Small intestine (tissue), 7 donors: ENCODE measurements at regions not wholly inside any gene's neighbourhood (a gene's known extent, or its start where the extent isn't known, plus 50 kb on each side); places are given as distances from the start of the nearest gene placed in this dataset.

Source experiments
- DNase-seq, 2 donors: peaks; one replicate each; pipeline versions ENCODE4 v3.0.0 to v3.0.0-alpha.2; 2013
- FAIRE-seq: peaks from 2 replicates; lab custom pipeline; 2012; peaks lifted over from hg19 to GRCh38; lab: Jason Lieb, UNC
- H3K27ac ChIP-seq, 3 donors: one replicate each; pipeline ENCODE4 v1.5.1; 2013; ENCODE audit warnings: low read length in 2 of 3, mild to moderate bottlenecking in 2 of 3, control low read depth in 1 of 3, inconsistent platforms in 1 of 3, low read depth in 1 of 3, moderate library complexity in 1 of 3
- H3K27me3 ChIP-seq, 3 donors: one replicate each; pipeline ENCODE4 v1.6.1; 2013; ENCODE audit warnings: low read length in 3 of 3, inconsistent platforms in 1 of 3; ENCODE audit not compliant: control insufficient read depth in 3 of 3, insufficient read depth in 3 of 3
- H3K36me3 ChIP-seq, 3 donors: one replicate each; pipeline ENCODE4 v1.6.1; 2013; ENCODE audit warnings: low read length in 3 of 3, inconsistent platforms in 1 of 3, low read depth in 1 of 3, mild to moderate bottlenecking in 1 of 3, moderate library complexity in 1 of 3; ENCODE audit not compliant: control insufficient read depth in 3 of 3, insufficient read depth in 2 of 3
- H3K4me1 ChIP-seq, 3 donors: one replicate each; pipeline ENCODE4 v1.6.1; 2013; ENCODE audit warnings: low read length in 2 of 3, inconsistent platforms in 1 of 3, low read depth in 1 of 3, mild to moderate bottlenecking in 1 of 3, moderate library complexity in 1 of 3; ENCODE audit not compliant: control insufficient read depth in 3 of 3, insufficient read depth in 2 of 3
- H3K4me3 ChIP-seq, 3 donors: one replicate each; pipeline ENCODE4 v1.5.1; 2013; ENCODE audit warnings: low read length in 3 of 3, control low read depth in 1 of 3, inconsistent platforms in 1 of 3, low read depth in 1 of 3, mild to moderate bottlenecking in 1 of 3, moderate library complexity in 1 of 3
- H3K9me3 ChIP-seq, 2 donors: one replicate each; pipeline ENCODE4 v1.6.1; 2013; ENCODE audit warnings: low read depth in 1 of 2, low read length in 1 of 2; ENCODE audit not compliant: control insufficient read depth in 2 of 2, insufficient read depth in 1 of 2
- WGBS, 3 donors: extraction: QIAGEN DNeasy Blood & Tissue Kit; methylation state at CpG; one replicate each; pipeline ENCODE4 v1.1.7; 2013; 5-methylcytosine and 5-hydroxymethylcytosine counted together
- donor health status: healthy with polysubstance abuse.
- donor health status: control.
- donor health status: control.
- donor health status: Bipolar disorder and iron deficiency.
- donor health status: healthy.

- no peak overlapping the region for H3K27ac ChIP-seq
- 65 to 67% (median 67%) methylated on average over 3 of the region's 3 CpGs for WGBS, 3 donors
- no peak overlapping the region for H3K4me3 ChIP-seq
- H3K4me1 ChIP-seq: no peaks in the 10 kb centered on the region
- no peaks in the 10 kb centered on the region for H3K36me3 ChIP-seq
- no peak for DNase-seq
- no peaks in the 10 kb centered on the region for H3K27me3 ChIP-seq
- no peak for FAIRE-seq
- no peaks in the 10 kb centered on the region for H3K9me3 ChIP-seq
Measured at GRCh38 chr15:55056500-55056899, 140.2 kb downstream of the RSL24D1 start.

- no peaks in the 10 kb centered on the region for H3K9me3 ChIP-seq
- H3K36me3 ChIP-seq: no peaks in the 10 kb centered on the region
- DNase-seq (no peak), FAIRE-seq (no peak)
- WGBS, 3 donors: 51 to 73% (median 60%) methylated on average over 2 of the region's 2 CpGs
- no peaks in the 10 kb centered on the region for H3K4me1 ChIP-seq
- H3K27me3 ChIP-seq: no peaks in the 10 kb centered on the region
- no peak overlapping the region for H3K27ac ChIP-seq
- no peak overlapping the region for H3K4me3 ChIP-seq
Measured at GRCh38 chr15:55044162-55044561, 152.6 kb downstream of the RSL24D1 start.

GRCh38 chr15:55037071-55037470 lies 159.7 kb downstream of the RSL24D1 start:
- DNase-seq (no peak), FAIRE-seq (no peak)
- H3K4me3 ChIP-seq: no peak overlapping the region
- no peaks in the 10 kb centered on the region for H3K36me3 ChIP-seq
- no peak overlapping the region for H3K27ac ChIP-seq
- H3K27me3 ChIP-seq: no peaks in the 10 kb centered on the region
- WGBS, 3 donors: 10 to 23% (median 11%) methylated on average over 1 of the region's 1 CpG
- no peaks in the 10 kb centered on the region for H3K4me1 ChIP-seq
- H3K9me3 ChIP-seq: no peaks in the 10 kb centered on the region

- H3K27me3 ChIP-seq: no peaks in the 10 kb centered on the region
- no peaks in the 10 kb centered on the region for H3K9me3 ChIP-seq
- H3K4me1 ChIP-seq: no peaks in the 10 kb centered on the region
- H3K27ac ChIP-seq: no peak overlapping the region
- 87 to 96% (median 91%) methylated on average over 2 of the region's 2 CpGs for WGBS, 3 donors
- DNase-seq (no peak), FAIRE-seq (no peak)
- H3K36me3 ChIP-seq: no peaks in the 10 kb centered on the region
- no peak overlapping the region for H3K4me3 ChIP-seq
Measured at GRCh38 chr15:55035749-55036148, 161.0 kb downstream of the RSL24D1 start.

- 84 to 90% (median 86%) methylated on average over 2 of the region's 2 CpGs for WGBS, 3 donors
- H3K27ac ChIP-seq: no peak overlapping the region
- FAIRE-seq: no peak
- H3K4me3 ChIP-seq: no peak overlapping the region
- H3K27me3 ChIP-seq: no peaks in the 10 kb centered on the region
- no peaks in the 10 kb centered on the region for H3K4me1 ChIP-seq
- H3K9me3 ChIP-seq: no peaks in the 10 kb centered on the region
- no peak for DNase-seq
- H3K36me3 ChIP-seq: no peaks in the 10 kb centered on the region
Measured at GRCh38 chr15:55033574-55033973, 163.2 kb downstream of the RSL24D1 start.

GRCh38 chr15:55031727-55032126 lies 165.0 kb downstream of the RSL24D1 start:
- no peak overlapping the region for H3K4me3 ChIP-seq
- no peaks in the 10 kb centered on the region for H3K4me1 ChIP-seq
- no peak overlapping the region for H3K27ac ChIP-seq
- H3K9me3 ChIP-seq: no peaks in the 10 kb centered on the region
- peaks cover 0 to 2% (median 0%) of the 10 kb centered on the region in 3 donors for H3K27me3 ChIP-seq
- no peak for FAIRE-seq
- no peaks in the 10 kb centered on the region for H3K36me3 ChIP-seq
- DNase-seq: no peak
- 52 to 60% (median 60%) methylated on average over 5 of the region's 5 CpGs for WGBS, 3 donors

DNA sequence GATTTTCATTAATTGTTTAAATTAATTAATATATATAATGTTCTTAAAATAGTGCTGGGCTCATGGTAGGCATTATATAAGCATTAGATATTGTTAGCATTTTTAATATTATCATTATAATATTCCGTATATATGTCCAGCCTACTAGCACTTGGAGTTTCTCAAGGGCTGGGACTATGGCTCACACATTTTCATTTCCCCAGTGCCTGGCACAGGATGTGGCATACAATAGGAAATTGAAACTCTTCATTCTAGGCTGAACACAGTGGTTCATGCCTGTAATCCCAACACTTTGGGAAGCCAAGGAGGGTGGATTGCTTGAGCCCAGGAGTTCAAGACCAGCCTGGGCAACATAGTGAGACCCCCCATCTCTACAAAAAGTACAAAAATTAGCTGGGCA lies 170.4 kb downstream of the RSL24D1 start:
- no peaks in the 10 kb centered on the region for H3K9me3 ChIP-seq
- peaks cover 0 to 2% (median 0%) of the 10 kb centered on the region in 3 donors for H3K27me3 ChIP-seq
- H3K27ac ChIP-seq: no peak overlapping the region
- H3K4me3 ChIP-seq: no peak overlapping the region
- 84 to 88% (median 86%) methylated on average over 1 of the region's 1 CpG for WGBS, 3 donors
- DNase-seq: no peak
- no peak for FAIRE-seq
- no peaks in the 10 kb centered on the region for H3K36me3 ChIP-seq
- H3K4me1 ChIP-seq: no peaks in the 10 kb centered on the region

DNA sequence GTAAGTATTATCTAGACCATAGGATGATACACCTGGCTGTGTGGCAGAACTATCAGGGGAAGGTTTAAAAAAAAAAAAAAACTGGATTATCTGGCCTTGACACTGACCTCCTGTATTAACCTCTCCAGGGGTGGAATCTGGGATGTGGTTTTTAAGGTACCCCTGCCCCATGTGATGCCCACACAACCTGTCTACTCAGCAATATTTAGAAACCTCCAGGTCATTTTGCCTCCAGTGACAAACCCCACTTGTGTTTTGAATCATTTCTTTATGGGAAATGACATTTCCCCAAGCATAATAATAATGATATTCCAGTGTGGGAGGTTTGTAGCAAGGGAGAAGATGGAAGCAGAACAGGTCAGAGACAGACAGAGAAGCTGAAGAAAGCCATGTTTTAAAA lies 179.1 kb downstream of the RSL24D1 start:
- no peaks in the 10 kb centered on the region for H3K27me3 ChIP-seq
- H3K27ac ChIP-seq: no peak overlapping the region
- H3K9me3 ChIP-seq: no peaks in the 10 kb centered on the region
- no peak for DNase-seq
- no peaks in the 10 kb centered on the region for H3K36me3 ChIP-seq
- no peak overlapping the region for H3K4me3 ChIP-seq
- no peak for FAIRE-seq
- no peaks in the 10 kb centered on the region for H3K4me1 ChIP-seq

DNA sequence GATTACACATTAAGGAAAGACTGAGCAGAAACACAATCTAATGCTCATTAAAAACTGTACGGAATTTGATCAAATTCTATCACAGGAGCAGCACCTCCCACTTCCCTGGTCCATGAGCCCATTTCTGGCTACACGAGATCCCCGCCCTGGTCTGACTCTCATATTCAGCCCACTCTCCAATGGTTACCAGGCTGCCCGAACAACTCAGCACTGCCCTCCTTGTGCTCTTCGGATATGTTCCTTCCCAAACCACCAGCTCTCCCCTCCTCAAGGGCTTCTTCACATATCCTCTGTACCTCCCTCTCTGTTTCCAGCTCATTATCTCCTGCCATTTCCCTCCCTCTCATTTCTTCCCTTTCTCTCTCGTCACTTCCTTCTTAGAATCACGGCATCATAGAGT lies 180.5 kb downstream of the RSL24D1 start:
- H3K9me3 ChIP-seq: no peaks in the 10 kb centered on the region
- DNase-seq: no peak
- WGBS, 3 donors: 77 to 80% (median 79%) methylated on average over 7 of the region's 7 CpGs
- no peak overlapping the region for H3K4me3 ChIP-seq
- no peak overlapping the region for H3K27ac ChIP-seq
- FAIRE-seq: no peak
- no peaks in the 10 kb centered on the region for H3K4me1 ChIP-seq
- no peaks in the 10 kb centered on the region for H3K36me3 ChIP-seq
- H3K27me3 ChIP-seq: peaks cover 0 to 2% (median 0%) of the 10 kb centered on the region in 3 donors
